NK-92 (cell line): ENCODE measurements at regions not wholly inside any gene's neighbourhood (a gene's known extent, or its start where the extent isn't known, plus 50 kb on each side); places are given as distances from the start of the nearest gene placed in this dataset.

Experiments used
- DNase-seq: peaks from one replicate; lab custom pipeline; 2025; ENCODE audit not compliant: unreplicated experiment; lab: John Stamatoyannopoulos, UW

DNA sequence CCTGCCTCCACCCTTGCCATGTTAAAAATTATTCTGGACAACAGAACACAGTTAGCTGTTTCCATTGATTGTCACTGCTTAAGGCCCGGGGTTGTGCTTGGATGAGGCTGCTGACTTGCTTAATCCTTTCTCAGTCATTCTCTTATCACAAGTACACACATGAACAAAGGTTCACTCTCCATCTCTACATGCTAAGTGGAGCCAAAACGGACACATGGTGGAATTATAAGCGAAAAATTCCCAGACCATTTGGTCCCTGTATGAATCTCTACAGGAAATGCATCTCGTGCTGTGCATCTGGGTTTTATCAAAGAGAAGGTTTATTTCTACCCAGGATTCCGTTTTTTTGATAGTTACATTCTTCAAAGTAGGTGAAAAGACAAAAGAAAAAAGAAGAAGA, 177.5 kb upstream of the ETAA1 start:
- DNase-seq = no peak

DNA sequence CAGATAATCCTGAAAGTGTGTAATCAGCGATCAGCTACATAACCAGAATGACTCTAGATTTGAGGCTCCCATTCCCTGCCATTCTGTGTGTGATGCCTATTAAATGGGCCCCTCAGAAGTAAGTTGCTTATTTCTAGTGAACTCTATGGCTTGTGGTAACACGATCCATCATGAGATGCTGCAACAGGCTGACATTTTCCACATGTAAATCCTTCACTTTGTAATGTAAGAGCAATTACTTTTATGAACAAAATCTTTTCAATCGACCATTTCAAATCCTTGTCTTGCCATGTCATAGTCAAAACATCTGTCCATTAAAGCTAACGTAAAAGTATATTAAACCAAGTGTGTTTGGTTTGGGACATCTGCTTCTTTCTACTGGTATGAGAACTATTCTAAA, 175.9 kb upstream of the ETAA1 start:
- no peak for DNase-seq

DNA sequence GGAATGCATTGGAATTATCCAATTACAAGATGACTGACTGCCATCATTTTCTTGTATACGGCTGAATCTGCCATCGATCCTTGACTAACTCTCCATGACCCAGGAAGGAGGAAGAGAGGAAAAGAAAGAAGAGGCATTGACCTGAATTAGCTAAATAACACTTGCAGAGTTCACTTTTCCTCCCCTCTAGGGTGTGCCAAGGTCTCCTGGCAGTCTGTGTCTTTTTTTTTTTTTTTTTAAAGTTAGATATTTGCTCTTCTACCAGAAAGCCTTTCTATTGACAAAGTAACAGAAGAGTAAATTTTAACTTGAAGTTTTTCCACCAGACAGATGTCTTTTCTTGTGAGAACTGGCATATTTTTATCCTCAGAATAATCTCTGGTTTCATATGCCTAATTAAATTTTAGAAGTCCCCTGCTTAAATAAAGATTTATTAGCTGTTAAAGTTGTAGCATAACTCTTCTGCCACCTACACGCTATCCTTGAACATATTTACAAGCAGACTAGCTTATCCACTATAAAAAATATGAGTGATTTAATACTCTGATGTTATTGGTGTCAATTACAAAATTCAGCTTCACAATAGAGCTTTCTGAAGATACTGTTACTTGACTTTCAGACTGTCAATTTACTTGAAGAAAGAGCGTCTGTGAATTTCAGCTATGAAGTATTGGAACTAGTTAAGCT, 171.7 kb upstream of the ETAA1 start:
- DNase-seq = no peak

DNA sequence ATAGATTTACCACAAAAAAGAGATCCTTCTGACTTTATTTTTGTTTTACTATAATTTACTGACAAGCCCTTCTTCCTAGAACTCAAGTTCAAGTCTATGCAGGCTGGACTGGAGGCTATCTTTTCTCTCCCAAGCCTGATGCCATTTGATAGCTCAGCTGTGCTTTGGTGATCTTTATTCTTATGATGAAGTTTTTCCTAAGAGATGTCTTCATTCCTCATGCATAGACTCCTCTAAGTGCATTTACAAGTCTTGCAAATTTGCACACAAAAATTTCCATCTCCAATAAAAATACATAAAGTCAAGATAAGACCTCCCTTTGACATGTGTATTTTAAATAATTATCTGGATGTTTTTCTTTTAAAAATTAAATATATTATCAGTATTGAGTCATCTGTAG, 167.4 kb upstream of the ETAA1 start:
- DNase-seq = no peak

DNA sequence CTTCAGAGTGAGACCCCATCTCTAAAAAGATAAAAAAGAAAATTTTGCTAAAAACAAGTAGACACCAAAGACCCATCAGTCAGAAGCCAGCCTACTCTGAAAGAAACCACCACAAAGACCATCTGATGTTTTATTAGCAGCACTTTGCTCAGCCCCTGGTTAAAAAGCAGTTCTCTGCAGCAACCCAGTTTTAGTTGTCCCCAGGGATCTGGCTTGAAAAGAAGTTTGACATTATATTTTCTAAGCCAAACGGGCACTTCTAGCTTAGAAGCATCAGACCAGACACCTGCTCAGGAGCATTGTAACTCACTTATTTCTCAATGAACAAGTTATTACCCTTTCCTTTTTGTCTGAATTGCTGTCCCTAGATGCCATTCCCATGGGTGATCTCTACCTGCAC, 164.2 kb upstream of the ETAA1 start:
- no peak for DNase-seq

DNA sequence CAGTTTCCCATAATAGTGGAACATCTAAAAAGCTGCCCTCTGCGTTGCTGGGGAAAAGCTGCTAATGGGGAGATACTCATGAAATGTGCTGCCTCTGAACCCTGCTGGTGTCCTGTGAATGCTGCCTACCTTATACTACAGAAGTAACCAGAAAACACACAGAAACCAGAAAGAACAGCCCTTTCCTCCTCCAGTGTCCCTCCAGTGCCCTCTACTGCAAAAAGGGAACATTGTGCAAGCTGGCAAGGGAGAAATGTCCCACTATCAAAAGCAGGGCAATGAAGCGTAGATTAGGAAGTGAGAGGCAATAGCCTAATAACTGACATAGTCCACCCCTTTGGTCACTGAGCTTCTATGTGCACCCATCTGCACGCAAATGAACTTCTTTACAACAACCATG, 162.7 kb upstream of the ETAA1 start:
- DNase-seq = no peak

DNA sequence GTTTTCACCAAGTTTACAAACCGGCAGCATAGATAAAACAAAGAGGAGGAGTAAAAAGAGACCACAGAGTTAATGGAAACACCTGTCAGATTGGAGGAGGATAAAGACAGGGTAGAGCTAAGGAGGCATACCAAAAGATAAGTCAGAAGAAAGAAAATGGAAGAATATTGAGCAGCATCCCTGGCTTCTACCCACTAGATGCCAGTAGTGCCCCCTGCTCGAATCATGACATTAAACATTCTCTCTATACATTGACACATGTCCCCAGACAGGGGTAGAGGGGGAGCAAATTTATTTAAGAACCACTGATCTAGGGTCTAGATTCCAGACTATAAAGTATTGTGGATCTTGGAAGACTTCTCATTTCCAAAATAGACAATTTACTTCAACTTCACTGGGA, 159.8 kb upstream of the ETAA1 start:
- DNase-seq = no peak

DNA sequence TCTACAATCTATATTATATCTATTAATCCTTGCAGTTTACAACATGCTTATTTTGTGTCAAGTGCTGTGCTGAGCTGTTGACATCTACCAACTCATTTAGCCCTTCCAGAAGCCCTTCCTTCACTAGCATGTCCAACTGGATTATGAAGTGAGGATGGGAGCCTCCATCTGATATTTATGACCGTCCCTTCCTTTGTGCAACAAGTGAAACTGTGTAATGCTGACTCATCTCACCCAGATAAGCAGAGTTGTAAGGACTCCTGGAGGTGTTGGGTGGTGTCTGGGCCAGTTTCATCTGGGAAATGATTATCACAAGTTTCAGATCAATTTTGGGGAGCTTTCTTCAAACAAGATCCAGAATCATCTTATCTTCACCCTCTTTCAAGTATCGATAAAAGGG, 156.6 kb upstream of the ETAA1 start:
- no peak for DNase-seq

DNA sequence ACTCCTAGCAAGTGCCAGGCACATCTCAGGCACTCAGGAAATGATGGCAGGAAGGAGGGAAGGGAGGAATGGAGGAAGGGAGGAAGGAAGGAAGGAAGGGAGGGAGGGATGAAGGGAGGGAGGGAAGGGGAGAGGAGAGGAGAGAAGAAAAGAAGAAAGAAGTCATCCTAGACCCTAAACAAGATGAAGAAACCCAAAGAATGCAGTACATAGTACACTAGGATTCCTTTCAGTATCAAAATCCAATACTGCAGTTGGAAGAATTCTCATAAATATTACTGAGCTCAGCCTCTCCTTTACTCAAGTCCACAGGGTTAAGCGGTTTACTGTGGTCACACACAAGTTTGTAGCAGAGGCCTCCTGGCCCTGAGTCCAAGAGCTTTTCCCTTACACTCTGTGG, 155.7 kb upstream of the ETAA1 start:
- no peak for DNase-seq

DNA sequence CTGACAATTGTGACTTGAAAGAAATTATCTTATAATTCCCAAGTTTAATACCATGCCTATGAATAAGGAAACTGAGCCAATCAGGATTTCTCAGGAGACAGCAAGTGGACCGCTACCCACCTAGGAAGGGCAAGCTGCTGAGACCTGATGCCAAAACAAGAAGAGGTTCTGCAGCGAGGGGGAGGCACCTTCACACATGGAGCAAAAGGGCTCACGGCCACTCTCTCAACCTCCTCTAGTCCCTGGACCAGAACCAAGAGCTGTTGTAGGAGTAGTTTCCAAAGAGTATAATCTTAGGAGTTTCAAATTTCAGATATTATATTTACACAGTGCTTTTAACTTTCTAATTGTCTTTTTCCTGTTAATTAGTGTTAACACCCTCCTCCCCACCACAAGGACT, 154.7 kb upstream of the ETAA1 start:
- DNase-seq = no peak

DNA sequence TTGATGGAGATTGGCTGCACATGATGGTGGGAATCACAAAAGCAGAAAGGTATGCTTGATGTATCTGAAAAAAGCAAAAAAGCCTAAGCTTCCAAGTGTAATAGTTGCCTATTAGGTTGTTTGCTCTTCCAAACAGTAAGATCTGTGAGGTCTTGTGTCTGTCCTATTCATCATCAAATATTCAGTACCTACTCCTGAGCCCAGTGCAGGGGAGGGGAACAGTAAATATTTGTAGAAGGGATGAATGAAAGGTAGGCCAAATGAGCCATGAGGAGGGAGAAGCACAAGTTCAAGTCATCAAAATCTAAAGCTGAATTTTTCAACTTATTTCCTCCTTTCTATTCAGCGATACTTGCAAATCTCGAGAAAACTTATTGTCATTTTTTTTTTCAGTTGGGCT, 153.2 kb upstream of the ETAA1 start:
- DNase-seq = no peak

DNA sequence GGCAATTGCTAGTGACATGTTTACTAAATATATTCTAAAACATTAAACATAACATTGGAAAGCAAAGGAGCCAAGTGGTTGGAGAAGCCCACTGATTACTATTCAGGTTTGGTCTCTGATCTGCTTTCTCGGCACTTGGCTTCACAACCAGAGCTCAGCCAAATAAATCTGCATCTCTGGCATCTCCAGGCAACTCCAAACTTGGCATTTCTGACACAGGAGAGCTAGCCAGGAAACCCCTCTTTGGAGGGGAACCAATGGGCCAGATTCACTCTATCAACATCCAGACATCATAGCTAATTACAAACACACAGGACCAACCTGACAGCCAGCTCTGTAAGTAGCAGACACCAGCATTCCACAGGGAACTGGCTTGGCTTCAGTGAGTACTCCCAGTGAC, 150.3 kb upstream of the ETAA1 start:
- DNase-seq = no peak

DNA sequence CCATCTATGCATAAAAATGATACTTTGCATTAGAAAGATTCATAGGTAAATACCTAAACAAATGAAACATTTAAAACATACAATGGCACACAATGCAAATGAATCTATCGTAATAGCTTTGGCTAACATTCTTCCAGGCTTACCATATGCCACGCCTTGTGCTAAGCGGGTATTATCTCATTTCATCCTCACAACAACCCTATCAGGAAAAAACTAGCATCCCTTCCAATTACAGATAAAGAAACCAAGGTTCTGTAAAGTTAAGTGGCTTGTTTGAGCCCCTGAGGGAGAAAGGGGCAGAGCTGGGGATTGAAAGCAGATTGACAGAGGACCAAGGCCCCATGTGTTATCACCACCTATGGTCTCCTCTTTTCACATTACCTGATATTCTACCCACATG, 145.4 kb upstream of the ETAA1 start:
- no peak for DNase-seq

DNA sequence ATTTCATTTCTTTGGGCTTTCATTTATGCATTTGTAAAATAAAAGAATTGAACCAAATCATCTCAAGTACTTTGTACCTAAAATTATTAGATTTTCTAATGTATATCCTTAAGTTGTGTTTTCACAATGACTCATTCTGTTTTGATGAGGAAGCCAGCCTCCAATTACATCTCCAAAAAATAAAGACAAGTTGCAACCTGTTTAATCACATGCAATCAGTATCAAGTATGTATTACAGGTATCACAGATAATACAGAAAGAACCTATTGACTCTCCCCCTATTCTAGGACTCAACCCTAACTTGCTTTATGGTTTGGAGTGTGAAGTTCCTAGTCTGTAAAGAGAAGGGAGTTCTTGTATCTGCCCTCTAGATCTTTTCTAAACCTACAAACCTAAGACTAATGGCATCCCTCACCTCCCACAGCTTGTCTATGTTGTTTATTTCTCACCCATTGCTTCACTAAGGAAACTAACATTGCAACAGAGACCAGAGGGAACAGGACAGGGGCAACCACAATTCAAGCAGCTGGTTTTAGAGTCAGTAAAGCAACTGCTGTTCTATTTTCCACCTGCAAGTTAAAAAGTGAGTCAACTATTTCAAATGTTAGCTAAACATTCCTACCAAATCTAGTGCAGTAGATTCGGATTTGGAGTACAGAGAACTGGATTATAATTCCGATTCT, 141.1 kb upstream of the ETAA1 start:
- no peak for DNase-seq

DNA sequence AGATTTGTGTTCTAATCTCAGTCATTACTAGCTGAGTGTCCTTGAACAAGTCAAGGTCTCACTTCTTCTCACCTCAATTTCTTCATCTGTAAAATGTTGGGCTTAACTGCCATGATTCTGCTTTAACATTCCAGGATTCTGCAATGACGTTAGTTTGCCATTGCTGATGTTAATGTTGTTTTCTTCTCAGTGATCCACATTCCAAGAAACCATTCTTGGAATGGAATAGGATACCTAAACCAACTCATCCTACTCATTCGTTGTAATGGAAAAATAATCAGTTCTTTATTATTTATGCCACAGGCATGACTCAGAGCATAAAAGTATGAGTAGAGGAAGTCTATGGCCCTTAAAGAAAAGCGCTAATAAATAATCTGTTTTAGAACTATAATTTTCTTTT, 140.2 kb upstream of the ETAA1 start:
- DNase-seq = no peak

DNA sequence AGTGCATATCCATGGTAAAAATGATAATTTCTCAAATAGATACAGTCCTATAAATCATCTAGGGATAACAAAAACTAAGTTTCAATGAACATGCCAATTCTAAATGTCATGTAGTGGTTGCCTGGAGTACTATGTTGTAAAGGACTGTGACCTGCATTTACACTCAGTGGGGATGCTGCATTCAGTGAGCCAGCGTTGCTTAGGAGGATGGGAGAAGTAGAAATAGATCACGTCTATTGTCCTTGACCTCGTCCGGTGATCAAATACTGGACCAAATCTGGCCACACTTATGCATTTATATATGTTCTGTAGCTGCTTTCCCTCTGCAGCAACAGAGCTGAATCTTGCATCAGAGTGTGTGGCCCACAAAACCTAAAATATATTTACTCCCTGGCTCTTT, 139.0 kb upstream of the ETAA1 start:
- no peak for DNase-seq

DNA sequence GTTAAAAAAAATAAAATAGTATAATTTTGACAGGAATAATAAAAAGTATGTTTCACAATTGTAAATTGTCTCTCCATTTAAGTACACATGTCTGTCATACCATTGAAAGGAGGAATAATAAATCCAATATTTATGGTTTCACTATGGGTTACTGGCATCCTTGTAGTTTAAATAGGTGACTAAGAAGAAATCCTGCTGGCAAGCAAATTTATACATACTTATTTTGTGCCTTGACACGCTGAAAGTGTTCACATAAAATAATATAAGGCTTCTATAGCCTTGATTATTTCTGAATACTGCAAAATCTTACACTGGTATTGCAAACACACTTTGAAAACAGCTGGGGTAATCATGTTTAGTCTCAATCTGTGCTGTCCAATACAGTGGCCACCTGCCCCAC, 138.3 kb upstream of the ETAA1 start:
- no peak for DNase-seq

DNA sequence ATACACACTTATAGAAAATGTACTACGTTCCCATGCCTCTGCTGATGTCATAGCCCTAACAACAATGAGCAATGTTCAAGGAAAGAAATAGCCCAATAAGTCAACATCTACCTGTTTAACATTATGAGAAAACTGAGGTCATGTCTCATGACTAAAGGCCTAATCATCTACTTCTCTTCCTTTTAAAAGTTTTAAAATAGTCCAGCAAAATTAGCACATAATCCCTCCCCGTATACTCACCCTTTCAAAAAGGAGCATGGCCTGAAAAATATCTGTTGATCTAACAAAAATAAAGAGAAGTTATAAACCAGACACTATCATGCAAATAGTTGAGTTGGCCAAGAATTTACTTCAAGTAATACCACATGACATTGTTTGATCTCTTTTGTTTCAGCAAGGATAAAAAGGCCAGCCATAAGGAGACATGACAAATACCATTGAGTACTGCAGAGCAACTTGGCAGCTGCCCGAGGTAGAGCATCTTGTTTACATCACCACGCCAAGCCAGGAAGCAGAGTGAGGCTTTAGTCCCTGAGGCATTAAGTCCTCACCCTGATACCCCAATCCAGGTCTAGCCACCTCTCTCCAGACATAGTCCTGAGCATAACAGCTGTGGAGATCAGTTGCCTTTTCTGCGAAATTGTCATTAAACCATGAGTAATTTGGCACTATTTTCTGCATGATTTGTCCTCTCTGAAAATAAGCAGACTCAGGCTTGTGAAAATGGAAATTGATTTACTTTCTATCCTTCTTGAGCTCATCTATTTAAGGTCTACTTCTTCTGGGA, 137.4 kb upstream of the ETAA1 start:
- no peak for DNase-seq

DNA sequence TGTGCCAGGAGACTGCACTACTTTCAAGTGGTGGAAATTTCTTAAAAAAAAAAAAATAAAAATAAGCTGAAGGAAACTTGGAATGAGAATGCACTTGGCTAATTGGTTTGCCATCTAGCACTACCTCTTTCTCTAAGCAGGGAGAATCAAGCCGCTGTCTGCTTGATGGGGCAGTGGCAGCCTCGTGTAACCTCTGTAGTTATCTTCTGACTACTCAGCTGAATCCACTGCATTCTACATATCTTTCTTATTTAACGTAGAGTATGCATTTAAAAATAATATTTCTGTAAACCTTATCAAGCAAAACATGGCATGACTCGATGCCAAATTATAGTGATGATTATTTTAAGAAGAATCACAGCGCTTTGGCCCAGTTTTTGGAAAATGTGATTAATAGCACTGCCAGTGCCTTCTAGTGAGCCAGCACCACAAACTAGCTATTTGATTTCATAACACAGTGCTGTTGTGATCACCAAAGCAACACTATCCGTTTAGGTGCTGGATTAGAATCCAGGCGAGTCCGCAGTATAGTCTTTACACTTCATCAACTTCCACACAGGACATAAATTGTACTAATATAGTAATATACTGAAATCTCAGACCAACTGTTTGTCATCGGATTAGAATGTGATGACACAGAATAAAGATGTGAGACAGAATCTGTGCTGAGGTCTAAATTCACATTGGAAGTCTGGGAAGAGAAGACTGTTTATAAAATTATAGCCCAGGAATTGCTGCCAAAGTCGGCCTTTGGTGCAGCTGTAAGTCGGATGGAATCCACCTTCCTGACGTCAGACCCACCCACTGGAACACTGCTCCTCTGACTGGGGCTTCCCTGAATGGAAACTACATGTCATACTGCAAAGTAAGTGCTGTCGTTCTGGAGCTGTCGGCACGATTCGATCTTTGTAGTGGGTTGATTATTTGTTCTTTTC, 136.5 kb upstream of the ETAA1 start:
- no peak for DNase-seq

DNA sequence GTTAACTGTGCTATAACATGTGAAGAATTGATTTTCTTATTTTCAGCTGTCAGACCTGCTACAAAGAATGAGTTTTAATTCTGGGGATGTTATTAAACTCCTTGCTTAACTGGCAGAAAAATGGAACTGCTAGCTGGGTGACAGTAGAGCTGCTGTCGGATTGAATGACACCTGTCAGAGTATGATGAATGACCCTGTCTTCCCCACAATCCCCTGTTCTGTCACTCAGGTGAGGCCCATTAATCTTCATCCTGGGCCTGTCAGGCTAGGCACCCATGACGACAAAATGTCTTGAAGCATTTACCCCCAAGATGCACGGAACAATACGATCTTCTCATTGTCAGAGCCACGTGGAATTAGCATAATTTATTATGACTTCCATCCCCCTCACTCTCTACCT, 129.9 kb upstream of the ETAA1 start:
- no peak for DNase-seq

DNA sequence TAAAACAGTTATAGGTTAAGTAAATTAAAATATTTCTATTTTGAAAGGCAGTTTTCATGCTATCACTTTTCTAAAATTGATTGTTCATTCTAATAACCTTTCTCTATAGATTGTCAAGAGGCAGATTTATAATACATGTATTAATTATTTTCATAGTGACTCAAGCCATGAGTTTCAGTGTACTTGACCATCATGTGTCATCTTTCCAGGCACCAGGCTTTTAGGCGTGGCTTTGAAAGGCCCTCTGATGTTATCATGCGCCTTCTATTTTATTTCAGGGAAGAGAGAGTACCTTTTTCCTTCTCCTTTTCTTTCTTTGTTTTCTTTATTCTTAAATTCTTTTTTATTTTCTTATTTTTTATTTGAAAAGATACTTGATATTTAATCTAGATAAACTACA, 128.3 kb upstream of the ETAA1 start:
- DNase-seq = no peak
